ENCODE measurements at regions not wholly inside any gene's neighbourhood (a gene's known extent, or its start where the extent isn't known, plus 50 kb on each side); places are given as distances from the start of the nearest gene placed in this dataset.
"Not testable (repeated sequence)": the region's sequence is repeated elsewhere in the genome, so short reads cannot be mapped to it uniquely, and the experiment has no call there.

GRCh38 chr2:242057379-242058040 lies 188.0 kb downstream of the RTP5 start:
- no peaks in the 10 kb centered on the region for H4K20me1 ChIP-seq
- no peak overlapping the region for H3K27ac ChIP-seq
- no peak overlapping the region for H3K9ac ChIP-seq
- no peak overlapping the region for H3K4me3 ChIP-seq
- no peak for TF ChIP-seq Cebpa-rat (IDR thresholded peaks at IDR 0.05)
- no peaks in the 10 kb centered on the region for H3K4me1 ChIP-seq
- no peaks in the 10 kb centered on the region for H3K36me3 ChIP-seq
- no peaks in the 10 kb centered on the region; a peak in 1 of 22 replicates for H3K27me3 ChIP-seq
- H3K9me3 ChIP-seq (replicated peaks in 1 of 11), result peaks cover 19 to 25% (median 22%) of the 10 kb centered on the region in 11 experiments
- no peak overlapping the region for H3K4me2 ChIP-seq

DNA sequence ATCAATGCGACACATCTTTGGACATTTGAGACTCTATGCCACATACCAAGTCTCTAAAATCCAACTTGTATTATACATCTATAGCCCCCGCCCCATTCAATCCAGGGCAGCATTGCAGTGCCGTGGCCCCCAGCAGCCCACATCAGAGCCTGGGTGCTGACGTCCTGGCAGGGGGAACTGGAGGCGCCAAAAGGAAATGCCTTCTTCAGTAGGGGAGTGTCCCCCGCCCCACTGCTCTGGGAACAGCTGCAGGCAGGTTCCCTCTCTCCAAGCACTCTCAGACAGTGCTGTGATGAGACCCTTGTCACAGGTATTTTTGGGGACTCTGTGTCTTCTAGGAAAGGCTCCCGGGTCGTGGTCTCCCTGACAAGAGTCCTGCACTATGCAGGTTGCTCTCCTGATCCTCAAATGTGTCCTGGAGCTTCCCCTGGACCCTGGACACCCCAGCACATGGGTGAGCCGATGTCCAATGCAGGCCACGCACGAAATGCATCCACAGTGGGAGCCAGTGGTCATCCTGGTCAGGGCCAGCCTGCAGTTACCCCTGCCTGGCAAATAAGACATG lies 188.7 kb downstream of the RTP5 start:
- Histone ChIP-seq H4K20me1 (no peaks in the 10 kb centered on the region), H3K27me3 (no peaks in the 10 kb centered on the region; a peak in 1 of 22 replicates)

DNA sequence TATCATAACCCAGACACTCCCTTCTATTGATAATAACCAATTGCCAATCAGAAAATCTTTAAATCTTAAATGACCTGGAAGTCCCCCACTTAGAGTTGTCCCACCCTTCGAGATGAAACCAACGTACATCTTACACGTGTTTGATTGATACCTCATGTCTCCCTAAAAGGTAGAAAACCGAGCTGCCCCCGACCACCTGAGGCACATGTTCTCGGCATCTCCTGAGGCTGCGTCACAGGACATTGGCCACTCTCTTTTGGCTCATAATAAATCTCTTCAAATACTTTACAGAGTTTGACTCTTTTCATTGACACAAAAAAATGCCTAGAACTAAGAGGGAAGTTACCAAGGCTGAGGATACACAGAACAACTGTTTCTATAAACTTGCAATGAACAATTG lies 190.0 kb downstream of the RTP5 start:
- Histone ChIP-seq H3K27me3 (no peaks in the 10 kb centered on the region; a peak in 1 of 22 replicates), H3K9me3 (replicated peaks in 1 of 11) (peaks cover 20 to 29% (median 24%) of the 10 kb centered on the region in 11 experiments), H3K27ac (no peak overlapping the region), H4K20me1 (no peaks in the 10 kb centered on the region), H3K4me1 (peaks cover 0 to 2% (median 2%) of the 10 kb centered on the region in 10 experiments; a peak in 12 of 20 replicates), H3K36me3 (no peaks in the 10 kb centered on the region), H3K4me3 (no peak overlapping the region), H3K4me2 (no peak overlapping the region), H3K9ac (no peak overlapping the region)
- no peak for TF ChIP-seq Cebpa-rat (IDR thresholded peaks at IDR 0.05)

More for the DNA sequence above, 188.7 kb downstream of the RTP5 start:
- peaks cover 20 to 27% (median 24%) of the 10 kb centered on the region in 11 experiments for H3K9me3 ChIP-seq (replicated peaks in 1 of 11)
- H3K36me3 ChIP-seq, result no peaks in the 10 kb centered on the region
- TF ChIP-seq Cebpa-rat (IDR thresholded peaks at IDR 0.05), result no peak
- H3K4me1 ChIP-seq, result no peaks in the 10 kb centered on the region
- H3K4me3 ChIP-seq, result no peak overlapping the region
- H3K9ac ChIP-seq, result no peak overlapping the region
- no peak overlapping the region for H3K27ac ChIP-seq
- H3K4me2 ChIP-seq, result no peak overlapping the region

DNA sequence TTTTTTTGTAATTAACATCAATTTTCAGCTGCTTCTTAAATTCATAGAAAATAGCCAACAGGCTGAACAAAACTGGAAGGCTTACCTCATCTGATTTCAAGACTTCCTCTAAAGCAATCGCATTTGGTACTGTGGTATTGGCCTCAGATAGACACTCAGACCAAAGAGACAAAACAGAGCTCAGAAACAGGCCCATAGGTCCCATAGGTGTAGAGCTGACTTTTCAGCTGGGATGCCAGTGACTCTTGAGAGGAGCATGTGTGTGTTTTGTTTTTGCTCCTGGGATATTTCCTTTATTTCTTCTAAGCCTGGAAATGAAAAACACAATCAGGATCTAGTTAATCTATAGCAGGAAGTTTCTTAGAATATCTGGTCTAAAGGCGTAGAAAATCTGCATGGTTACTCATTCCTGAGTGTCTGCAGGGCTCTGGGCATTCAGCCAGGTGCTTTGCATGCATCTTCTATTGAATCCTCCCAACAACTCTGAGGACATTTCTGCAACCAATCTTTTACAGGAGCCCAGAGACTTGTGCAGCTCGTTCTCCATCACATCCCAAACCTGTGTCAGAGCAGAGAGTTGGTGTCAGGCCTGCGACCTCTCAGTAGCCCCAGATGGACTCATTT lies 190.8 kb downstream of the RTP5 start:
- Histone ChIP-seq H3K9me3 (replicated peaks in 1 of 11) (peaks cover 20 to 29% (median 24%) of the 10 kb centered on the region in 11 experiments), H3K4me2 (no peak overlapping the region), H3K4me3 (no peak overlapping the region), H3K4me1 (peaks cover 0 to 9% (median 9%) of the 10 kb centered on the region in 10 experiments; a peak in 15 of 20 replicates), H3K36me3 (no peaks in the 10 kb centered on the region), H3K9ac (no peak overlapping the region), H3K27ac (no peak overlapping the region), H4K20me1 (no peaks in the 10 kb centered on the region), H3K27me3 (no peaks in the 10 kb centered on the region; a peak in 1 of 22 replicates)
- TF ChIP-seq Cebpa-rat (IDR thresholded peaks at IDR 0.05), result no peak

DNA sequence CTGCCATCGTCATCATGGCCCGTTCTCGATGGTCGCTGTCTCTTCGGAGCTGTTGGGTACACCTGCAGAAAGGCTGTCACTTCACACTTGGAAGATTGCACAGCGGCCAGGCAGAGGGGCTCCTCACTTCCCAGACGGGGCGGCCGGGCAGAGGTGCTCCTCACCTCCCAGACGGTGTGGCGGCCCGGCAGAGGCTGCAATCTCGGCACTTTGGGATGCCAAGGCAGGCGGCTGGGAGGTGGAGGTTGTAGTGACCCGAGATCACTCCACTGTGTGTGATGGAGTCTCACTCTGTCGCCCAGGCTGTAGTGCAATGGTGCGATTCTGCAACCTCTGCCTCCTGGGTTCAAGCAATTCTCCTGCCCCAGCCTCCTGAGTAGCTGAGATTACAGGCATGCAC lies 192.4 kb downstream of the RTP5 start:
- not testable (repeated sequence) for H3K27ac ChIP-seq, H3K27me3 ChIP-seq, H3K36me3 ChIP-seq, H3K9ac ChIP-seq, H3K4me3 ChIP-seq, H4K20me1 ChIP-seq, H3K4me2 ChIP-seq
- Histone ChIP-seq H3K9me3 (replicated peaks in 1 of 11) (peaks cover 20 to 29% (median 24%) of the 10 kb centered on the region in 11 experiments), H3K4me1 (peaks cover 0 to 14% (median 13%) of the 10 kb centered on the region in 10 experiments; a peak in 15 of 20 replicates)

DNA sequence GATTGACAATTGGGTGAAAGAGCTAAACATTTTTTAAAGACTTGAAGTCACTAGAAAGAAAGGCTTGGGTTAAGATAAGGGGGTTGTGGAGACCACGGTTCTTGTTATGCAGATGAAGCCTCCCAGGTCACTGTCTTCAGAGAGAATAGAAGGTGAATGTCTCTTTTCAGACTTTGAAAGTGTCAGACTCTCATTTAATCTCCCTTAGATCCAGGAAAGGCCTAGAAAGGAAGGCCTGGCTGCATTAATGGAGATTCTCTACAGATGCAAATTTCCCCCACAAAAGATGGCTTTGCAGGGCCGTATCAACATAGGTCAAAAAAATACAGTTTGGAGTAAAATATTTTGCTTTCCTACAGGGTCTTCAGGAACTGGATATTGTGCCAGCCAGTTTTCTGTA lies 193.9 kb downstream of the RTP5 start:
- H3K9me3 ChIP-seq (replicated peaks in 1 of 11), result peaks cover 20 to 29% (median 24%) of the 10 kb centered on the region in 11 experiments
- no peak for TF ChIP-seq Cebpa-rat (IDR thresholded peaks at IDR 0.05)

GRCh38 chr2:242063850-242064249 lies 194.3 kb downstream of the RTP5 start:
- Histone ChIP-seq H3K36me3 (no peaks in the 10 kb centered on the region), H3K9ac (no peak overlapping the region), H3K4me2 (no peak overlapping the region), H3K9me3 (replicated peaks in 1 of 11) (peaks cover 20 to 29% (median 24%) of the 10 kb centered on the region in 11 experiments), H3K4me1 (peaks cover 0 to 14% (median 13%) of the 10 kb centered on the region in 10 experiments; a peak in 15 of 20 replicates), H3K4me3 (no peak overlapping the region), H3K27ac (no peak overlapping the region), H4K20me1 (no peaks in the 10 kb centered on the region), H3K27me3 (no peaks in the 10 kb centered on the region)
- TF ChIP-seq Cebpa-rat (IDR thresholded peaks at IDR 0.05), result no peak

More for the DNA sequence above, 193.9 kb downstream of the RTP5 start:
- Histone ChIP-seq H3K27ac (no peak overlapping the region), H3K4me1 (peaks cover 0 to 14% (median 13%) of the 10 kb centered on the region in 10 experiments; a peak in 15 of 20 replicates), H3K4me3 (no peak overlapping the region), H3K36me3 (no peaks in the 10 kb centered on the region), H4K20me1 (no peaks in the 10 kb centered on the region), H3K27me3 (no peaks in the 10 kb centered on the region), H3K9ac (no peak overlapping the region), H3K4me2 (no peak overlapping the region)

DNA sequence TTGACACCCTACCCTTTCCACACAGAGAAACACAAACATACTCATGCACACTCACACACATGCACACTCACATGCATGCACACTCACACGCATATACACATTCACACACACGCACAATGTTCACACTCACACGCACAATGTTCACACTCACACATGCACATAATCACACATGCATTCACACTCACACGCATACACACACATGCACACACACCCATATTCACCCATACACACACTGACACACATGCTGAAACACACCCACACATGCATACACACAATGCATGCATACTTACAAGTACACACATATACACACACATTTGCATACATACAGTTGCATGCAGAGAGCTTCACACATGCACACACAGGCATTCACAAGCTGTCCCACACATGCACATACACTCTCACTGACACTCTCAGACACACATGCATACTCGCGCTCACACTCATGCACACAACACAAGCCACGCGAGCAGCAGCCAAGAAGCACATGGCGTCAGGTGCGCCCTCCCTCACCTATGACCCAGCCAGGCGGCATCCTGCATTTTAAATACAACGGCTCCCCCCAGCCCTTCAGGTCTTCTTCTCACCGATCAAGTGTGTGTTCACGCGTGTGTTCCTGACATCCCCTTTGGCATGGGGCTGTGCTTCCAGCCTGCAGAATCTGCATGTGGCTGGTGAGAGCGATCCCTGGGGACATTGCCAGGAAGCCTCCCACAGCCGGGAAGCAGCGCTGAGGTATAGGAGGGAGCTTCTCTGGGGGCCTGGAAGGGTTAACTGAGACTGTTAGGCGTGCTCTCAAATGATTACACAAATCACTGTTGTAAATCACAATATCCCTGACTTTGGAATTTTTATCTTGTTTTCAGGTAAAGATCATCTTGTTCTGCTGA lies 195.1 kb downstream of the RTP5 start:
- Histone ChIP-seq H4K20me1 (no peaks in the 10 kb centered on the region), H3K9ac (no peak overlapping the region), H3K4me1 (peaks cover 0 to 14% (median 13%) of the 10 kb centered on the region in 10 experiments; a peak in 15 of 20 replicates), H3K36me3 (no peaks in the 10 kb centered on the region), H3K27me3 (no peaks in the 10 kb centered on the region), H3K9me3 (replicated peaks in 1 of 11) (peaks cover 20 to 29% (median 24%) of the 10 kb centered on the region in 11 experiments), H3K27ac (no peak overlapping the region), H3K4me2 (peak overlapping the region in 9 of 11 experiments; percentile 21 to 67 (median 47); a peak in 15 of 22 replicates), H3K4me3 (no peak overlapping the region)
- TF ChIP-seq Cebpa-rat (IDR thresholded peaks at IDR 0.05), result no peak

Measured in BLaER1 treated with 17β-estradiol and CSF1 and Interleukin-3, amounts not matched to agents 10 nM and 100 nM (cell line).